ENCODE measurements at regions not wholly inside any gene's neighbourhood (a gene's known extent, or its start where the extent isn't known, plus 50 kb on each side); places are given as distances from the start of the nearest gene placed in this dataset.

DNA sequence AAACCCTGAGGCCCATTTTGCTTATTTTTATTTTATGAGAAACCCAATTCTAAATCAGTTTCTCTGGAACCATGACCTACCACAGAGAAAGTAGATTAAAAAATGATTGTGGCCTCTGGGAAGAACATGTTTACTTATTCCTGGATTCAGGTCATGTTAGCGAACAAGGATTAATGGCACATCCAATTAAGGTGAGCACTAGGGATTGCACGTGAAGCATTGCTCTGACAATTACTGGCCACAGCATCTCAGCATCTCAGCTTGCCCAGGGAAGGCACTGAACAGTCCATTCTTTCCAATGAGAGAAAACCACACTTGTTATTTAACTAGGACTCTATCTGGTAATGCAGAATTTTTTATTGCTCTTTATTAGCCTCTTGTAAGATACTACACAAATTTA is 119.8 kb downstream of the ZNF330 start:
- TF ChIP-seq, protein P1, sequence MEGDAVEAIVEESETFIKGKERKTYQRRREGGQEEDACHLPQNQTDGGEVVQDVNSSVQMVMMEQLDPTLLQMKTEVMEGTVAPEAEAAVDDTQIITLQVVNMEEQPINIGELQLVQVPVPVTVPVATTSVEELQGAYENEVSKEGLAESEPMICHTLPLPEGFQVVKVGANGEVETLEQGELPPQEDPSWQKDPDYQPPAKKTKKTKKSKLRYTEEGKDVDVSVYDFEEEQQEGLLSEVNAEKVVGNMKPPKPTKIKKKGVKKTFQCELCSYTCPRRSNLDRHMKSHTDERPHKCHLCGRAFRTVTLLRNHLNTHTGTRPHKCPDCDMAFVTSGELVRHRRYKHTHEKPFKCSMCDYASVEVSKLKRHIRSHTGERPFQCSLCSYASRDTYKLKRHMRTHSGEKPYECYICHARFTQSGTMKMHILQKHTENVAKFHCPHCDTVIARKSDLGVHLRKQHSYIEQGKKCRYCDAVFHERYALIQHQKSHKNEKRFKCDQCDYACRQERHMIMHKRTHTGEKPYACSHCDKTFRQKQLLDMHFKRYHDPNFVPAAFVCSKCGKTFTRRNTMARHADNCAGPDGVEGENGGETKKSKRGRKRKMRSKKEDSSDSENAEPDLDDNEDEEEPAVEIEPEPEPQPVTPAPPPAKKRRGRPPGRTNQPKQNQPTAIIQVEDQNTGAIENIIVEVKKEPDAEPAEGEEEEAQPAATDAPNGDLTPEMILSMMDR (IDR thresholded peaks at IDR 0.05 in 8 of 11, conservative IDR thresholded peaks at IDR 0.05 in 3 of 11), result no peak
- TF ChIP-seq POLR2AphosphoS5 (IDR thresholded peaks at IDR 0.05) (no peak), POLR2A (IDR thresholded peaks at IDR 0.05) (no peak)
